ENCODE measurements at regions not wholly inside any gene's neighbourhood (a gene's known extent, or its start where the extent isn't known, plus 50 kb on each side); places are given as distances from the start of the nearest gene placed in this dataset.

- TF ChIP-seq CTCF (IDR thresholded peaks at IDR 0.05; ENCODE audit: low read length): no peak
- no peak for TF ChIP-seq EZH2 (IDR thresholded peaks at IDR 0.05; ENCODE audit: borderline replicate concordance, low read length)
These were observed 247.1 kb downstream of the BCOR start for GRCh38 chrX:39850630-39851152.
